SHP77 treated with DMSO at 0.1 percent for 48 hours (cell line): ENCODE measurements at regions not wholly inside any gene's neighbourhood (a gene's known extent, or its start where the extent isn't known, plus 50 kb on each side); places are given as distances from the start of the nearest gene placed in this dataset.

Experiments used
- DNase-seq: peaks from one replicate; lab custom pipeline; 2025; lab: John Stamatoyannopoulos, UW

DNA sequence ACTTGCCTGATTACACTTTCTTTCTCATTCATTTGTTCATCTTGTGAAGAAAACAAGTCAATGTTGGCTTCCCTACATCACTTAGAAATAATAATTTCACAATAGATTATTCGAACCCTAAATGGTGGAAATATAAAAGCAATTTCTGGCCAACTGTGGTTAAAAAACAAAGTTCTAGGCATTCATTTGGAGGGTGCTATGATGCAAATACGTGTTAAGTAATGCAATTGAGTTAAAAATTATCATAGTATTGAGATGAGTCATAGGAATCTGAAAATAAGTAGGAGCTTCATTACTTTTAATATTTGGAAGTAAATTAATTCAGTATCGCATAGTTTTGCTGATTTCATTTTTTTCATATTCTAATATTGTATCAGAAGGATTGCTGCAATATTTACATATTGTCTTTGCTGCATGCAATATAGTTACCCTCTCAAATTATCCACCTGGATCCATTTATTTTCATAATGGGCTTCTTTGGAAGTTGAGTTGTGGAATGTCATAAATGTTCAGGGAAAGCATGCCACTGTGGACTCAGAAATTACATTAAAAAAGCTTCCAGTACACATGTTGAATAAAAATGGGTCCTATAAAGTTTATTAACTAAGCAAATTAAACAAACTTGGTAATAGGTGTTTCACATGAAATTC lies 647.7 kb upstream of the WWC1 start:
- DNase-seq, result no peak

DNA sequence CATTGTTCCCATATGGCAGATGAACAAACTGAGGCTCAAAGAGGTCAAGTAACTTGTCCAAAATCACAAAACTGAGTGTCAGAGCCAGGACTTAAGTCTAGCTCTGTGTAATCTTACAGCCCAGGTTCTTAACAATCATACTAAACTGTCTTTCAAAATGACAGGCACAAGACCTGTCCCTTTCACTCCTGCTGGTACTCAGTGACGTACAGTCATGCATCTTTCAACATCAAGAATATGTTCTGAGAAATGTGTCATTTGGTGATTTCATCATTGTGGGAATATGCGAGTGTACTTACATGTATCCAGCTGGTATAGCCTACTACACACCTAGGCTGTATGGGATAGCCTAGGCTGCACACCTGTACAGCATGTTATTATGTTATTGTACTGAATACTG lies 646.8 kb upstream of the WWC1 start:
- DNase-seq, result no peak

DNA sequence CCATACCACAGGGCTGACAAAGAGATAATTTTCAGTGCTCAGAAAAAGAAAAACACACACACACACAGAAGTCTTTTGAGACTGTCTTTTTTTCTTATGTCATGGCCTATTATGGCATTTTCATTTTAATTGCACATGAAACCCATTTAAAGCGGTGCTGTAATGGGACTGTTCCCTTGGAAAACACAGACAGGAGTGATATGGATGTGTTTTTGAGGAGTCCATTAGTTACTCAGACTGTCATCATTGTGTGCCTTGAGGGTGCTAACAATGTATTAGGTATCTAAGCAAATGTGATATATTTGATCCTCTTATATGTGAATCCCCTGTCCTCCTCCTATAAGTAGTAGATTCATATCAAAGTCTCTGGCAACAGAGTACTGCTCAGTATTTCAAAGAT lies 642.0 kb upstream of the WWC1 start:
- no peak for DNase-seq

DNA sequence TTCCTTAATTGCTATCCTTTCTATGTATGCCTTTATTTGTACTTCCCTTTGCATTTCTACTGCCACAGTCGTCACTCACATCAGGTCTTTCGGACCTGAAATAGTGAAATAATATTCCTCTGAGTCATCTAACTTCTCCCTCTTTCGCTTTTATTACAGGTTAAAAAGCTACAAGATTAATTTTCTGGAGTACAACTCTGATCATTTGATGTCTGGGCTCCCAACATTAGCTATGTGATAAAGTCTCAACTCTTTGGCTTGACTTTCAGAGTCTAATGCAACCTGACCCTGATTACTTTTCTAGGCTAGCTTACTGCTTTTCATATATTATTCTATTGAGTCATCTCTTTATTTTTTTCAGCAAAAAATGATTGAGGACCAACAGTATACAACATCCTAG lies 638.8 kb upstream of the WWC1 start:
- DNase-seq, result no peak

DNA sequence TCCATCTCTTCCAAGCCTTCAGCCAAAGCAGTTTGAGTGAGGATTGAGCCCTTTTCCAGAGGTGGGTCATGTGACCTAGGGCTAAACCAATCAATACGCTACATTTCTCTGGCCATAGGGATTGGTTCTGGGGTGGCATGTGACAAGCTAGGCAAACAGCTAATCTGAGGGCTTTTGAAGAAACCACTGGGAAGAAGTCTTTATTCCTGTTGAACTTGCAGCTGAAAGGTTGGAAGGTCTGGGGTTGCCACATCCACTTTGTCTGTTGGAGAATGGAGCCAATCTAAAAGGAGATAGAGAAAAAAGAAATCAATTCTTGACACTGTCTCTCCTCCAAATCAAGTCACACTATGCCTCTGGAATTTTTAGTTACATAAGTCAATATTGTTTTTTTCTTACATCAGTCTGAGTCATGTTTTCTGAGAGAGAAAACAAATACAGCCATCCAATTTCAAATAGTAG lies 637.8 kb upstream of the WWC1 start:
- DNase-seq, result no peak

DNA sequence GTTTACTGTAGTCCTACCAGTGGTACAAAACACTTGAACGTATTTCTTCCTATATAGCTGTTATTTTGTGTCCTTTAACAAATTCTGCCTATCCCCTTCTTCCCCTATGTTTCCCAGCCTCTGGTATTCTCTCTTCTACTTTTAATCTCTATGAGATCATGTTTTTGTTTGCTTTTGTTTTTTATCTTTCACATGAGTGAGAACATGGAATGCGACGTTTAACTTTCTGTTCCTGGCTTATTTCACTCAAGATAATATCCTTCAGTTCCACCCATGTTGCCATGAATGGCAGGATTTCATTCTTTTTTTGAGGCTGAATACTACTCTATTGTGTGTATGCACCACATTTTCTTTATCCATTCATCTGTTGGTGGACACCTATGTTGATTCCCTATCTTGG lies 634.4 kb upstream of the WWC1 start:
- DNase-seq, result no peak

DNA sequence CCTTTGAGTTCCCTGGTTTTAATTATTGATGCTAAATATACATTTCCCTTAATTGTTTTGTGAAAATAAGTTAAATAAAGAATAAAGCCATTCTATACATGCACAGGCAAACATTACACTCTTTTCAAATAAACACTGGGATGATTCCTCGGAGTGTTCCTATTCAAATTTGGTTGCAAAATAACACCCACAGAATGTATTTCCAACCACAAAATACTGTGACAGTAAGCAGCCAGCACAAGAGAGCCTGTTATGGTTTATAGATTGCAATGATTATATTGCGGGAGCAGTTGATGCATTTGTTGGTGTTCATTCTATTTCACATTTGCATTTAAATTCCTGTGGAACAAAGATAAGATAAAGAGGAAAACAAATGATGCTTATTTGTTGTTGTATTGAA lies 632.6 kb upstream of the WWC1 start:
- no peak for DNase-seq

DNA sequence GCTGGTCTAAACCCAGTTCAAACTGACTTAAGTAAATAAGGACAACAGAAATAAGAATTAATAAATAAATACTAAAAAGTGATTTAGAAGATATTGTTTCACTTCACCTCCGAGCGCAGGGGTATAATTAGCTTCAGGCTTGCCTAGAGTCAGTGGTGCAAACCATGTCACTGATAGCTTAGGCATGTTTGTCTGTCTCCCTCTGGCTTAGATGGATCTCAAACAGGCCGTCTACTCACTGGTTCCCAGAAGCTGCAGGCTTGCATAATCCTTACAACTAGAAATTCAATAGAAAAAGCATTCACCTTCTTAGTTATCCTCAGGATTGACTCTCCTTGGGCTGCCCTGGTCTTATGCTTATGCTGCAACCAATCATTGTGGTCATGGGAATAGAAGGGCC lies 629.8 kb upstream of the WWC1 start:
- no peak for DNase-seq

DNA sequence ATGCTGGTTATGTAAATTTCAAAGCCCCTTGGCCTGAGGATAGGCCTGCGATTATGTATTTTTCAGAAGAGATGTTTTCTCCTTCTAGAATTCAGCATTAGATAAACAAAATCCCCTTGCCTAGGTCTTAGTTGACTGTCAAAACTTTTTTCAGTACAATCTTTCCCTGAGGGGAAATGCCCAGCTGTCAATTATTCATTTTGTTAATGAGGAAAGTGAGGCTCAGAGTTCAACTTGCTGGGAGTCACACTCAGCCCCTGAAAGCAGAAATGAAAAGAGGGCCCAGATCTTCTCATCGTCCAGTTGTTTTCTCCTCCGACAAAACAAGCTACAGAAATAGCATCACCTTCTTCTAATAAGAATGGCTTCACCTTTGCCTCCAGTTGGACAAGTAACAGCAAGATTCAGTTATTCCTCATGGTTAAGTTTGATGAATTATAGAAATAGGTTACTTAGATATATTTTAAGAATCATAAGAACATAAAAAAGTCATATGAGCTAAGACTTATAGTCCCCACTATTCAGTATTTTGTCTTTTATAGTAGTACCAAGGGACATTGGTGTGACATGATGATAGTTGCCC lies 627.1 kb upstream of the WWC1 start:
- DNase-seq, result no peak

DNA sequence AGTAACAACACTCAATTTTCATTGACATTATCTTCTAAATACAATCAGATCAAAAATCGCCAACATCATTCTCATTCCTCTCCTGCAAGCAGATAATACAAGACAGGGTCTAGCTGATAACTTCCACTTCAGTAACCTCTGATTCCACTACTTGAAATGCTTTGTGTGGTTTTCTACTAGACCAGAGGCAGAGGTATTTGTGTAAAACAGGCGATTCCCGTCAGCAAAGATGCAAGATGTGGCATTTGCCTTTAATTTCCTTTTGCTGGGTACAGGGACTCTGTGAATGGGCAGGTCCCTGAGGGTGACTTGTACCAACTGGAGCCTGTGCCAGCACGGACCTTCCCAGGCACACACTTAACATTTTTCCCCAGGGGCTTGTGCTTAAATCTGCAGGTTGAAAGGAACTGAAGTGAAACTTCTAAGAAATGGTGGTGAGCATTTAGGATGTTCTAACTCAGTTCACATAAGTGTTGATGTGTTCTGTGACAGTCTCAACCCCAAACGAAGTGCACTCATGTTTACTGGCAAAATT lies 625.5 kb upstream of the WWC1 start:
- no peak for DNase-seq

DNA sequence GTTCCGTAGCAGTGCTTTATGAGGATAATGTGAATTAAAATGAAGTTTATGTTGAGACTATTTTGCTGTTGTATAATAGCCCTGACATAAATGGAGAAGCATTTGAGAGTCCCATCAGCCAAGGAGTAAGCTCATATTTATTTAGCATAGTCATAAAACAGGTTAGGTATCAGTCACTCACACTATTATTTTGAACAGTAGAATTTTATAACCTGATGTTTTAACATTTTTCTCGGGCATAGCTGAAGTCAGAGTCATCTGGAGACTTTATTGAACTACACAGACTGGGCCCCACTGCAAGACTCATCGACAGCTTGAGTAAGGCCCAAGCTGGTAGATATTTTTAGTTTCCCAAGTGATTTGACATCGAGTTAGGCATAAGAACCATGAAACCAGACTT lies 620.3 kb upstream of the WWC1 start:
- DNase-seq, result no peak

DNA sequence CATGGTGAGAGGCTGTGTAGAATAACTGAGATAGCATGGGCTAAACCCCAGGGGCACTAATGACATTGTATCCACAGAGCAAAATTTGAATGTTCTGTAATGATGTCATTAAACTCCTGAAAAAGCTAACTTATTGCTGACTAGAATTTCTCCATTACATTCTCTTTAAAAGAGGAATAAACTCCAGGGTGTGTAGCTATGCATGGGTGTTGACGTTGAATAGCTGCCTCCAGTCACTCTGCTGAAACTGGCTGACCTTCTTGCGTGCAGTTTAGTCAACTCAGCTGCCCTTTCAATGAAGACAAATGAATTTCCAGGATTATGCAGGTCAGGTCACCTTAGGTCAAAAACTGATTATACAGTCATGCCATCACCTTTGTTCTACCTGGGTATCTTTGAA lies 617.5 kb upstream of the WWC1 start:
- no peak for DNase-seq

DNA sequence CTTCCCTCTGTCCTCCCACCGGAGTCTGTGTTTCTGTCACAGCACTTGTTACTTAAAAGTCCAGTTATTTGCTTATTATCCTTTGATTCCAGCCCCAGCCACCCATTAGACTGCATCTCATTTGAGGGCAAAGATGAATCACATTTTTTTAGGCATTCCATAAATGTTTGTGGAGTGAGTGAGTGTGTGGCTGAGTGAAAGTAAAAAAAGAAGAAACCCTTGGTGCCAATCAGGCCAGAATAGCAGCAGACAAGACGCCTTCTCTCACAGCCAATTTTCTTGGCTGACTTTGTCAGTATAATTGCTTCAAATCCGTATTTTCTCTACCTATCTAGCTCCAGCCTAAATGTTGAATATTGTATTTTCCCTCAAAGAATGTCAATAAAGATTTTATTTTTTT lies 613.0 kb upstream of the WWC1 start:
- no peak for DNase-seq

DNA sequence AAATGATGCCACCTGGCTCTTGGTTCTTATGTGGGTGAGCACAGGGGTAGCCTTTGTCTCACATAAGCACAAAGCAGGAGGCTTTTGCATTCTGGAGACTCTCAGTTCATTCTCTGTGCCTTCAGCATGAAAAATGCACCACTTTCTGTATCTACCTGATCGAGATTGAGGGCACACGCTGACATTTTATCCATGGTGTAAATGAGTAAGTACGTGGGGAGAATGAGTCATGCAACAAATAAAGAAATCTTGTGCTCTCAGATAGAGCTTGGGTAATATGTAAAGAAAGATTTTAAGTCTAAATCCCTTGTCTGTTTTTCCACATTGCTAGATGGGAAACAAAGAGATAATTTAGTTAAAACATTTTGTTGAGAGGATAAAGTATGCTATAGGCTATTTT lies 607.2 kb upstream of the WWC1 start:
- DNase-seq, result no peak

DNA sequence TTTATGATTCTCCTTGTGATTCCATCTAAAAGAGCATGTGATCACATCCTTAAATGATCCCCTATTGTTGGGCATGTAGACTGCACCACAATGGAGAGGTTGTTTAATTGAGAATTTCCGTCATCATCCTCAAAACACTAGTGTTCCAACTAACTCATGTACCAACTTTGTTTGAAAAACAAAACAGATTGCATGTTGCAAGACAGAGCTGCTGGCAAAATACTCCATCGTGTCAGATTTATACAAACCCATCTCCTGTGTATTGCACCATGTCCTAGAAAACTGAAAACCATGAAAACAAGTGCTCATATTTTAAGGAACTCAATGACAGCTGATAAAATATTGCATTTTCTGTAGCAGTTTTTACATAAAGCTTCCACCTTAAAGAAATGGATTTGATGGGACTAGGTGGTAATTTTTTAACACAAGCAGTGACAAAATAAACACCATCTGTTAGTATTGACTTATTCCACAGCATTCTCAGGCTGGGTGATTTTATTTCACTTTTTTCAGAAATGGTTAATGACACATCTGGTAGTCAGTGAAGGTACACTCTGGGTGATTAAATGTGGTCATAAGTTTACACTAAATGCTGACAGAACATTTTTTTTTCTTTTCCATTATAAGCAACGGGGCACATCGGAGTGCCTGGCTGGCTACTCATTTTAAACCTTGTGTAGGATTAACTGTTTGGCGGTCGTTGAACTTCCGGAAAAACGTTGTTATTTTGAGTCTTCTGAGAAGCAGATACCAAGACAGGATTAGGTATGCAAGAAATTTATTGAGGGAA lies 602.9 kb upstream of the WWC1 start:
- no peak for DNase-seq

DNA sequence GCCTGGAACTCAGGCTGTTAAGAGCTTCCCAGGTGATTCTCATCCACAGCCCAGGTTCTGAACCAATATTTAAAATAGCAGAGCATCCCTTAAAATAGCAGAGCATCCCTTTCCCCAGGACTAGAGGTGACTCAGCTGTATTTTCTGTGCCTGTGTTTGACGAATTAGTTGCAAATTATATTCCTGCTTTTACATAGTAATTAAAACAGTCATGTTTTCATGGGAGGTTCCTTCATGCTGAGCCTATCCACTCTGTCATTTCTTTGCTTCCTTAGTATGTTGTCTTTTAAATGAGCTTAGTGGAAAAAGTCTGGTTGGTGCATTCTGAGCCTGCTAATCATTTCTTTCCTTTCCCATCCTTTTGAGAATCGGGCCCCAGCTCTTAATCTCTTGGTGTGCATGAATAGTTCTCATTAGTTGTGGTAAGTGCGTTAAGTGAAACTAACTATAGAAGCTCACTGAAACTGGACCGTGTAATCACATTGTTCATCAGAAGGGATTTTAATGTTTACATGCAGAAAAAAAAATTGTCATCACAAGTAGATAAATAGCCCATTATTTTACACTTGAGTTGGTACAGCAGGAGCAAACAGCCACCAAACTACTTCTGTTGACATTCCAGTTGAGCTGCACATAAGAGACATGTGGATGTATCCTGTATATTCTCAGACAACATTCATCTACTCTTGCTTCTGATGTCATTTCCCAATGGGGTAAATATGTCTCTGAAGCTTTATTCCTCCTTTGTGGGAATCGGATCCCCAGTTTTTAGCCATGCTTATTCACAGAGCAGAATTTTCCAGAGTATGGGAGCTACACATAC lies 596.9 kb upstream of the WWC1 start:
- DNase-seq, result no peak

DNA sequence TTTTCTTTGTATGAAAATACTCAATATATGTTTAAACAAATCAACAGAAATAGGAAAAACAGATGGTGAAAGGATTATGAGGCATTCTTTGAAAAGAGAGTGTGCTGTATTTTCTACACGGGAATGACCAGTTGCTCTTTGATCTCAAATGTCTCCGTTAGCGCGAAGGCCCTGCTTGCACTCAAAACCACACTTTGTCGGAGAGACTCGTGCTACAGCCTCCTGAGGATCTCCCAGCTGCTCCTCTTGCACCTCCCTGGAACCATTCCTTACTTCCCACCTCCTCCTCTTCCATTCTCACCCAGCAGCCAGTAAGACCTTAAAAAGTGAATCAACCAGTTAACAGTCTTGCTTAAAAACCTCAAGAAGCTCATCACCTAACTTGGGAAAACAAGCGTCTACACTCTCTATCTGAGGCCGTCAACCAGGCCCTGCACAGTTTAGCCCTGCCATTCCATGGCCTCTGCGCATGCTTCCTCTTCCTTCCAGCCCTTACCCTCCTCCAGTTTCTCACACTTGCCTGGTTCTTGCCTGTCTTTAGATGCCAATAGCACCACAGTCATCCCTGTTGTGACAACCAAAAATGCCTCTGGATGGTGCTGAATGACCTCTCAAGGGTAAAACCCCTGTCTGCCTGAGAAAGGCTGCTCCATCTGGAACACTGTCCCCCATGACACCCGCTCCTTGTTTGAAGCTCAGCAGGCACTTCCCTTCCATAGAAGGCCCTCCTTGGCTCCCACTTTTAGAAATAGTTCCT lies 594.7 kb upstream of the WWC1 start:
- no peak for DNase-seq

DNA sequence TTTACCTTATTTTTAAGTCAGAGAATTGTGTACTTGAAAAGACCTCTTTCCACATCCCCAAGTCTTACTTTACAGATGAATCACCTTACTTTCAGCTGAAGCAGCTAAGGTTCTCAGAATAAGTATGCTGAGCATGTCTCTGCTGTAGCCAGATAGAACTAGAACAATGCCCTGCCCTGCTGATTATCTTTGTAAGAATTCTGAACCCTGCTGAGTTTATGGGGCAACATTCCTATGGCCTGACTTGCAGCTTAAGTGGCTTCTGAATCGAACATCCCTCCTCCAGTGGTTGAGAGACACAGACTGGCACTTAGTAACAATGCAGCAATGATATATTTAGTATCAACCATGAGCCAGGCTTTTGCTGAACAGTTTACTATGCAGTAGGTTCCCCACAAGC lies 592.0 kb upstream of the WWC1 start:
- no peak for DNase-seq

DNA sequence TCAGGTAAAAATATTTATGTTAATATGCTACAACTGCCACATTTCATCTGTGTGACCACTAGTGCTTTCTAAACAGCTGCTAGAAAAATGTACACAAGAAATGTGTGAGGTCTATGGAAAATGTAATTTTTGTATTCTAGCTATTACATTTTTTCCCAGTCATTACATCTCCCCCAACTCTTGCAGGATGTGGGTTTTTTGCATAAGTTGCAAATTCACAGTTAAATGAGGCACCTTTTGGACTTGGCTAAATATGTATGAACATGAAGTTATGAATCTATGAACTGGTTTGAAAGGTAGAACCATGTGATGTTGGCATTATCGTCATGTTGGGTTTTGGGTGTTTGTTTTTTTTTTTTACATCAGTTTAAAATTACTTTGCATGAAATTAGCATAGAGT lies 590.4 kb upstream of the WWC1 start:
- DNase-seq, result no peak

DNA sequence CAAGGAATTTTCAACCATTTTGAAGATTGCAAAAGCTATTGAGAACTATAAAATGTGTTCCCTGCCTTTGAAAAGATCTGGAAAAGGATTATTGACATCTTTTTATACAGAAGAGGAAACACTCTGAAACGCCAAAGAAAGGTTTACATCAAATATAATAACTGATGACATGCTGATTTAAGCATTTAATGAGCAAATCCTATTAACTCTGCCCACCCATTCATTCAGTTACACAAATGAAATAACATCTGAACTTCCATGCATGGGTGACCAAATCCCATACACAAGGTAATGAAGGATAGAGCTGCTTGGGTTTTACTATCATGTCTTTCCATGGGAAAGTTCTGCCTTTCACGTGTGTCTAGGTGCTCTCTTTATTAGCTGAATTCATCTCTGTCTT lies 589.4 kb upstream of the WWC1 start:
- DNase-seq, result no peak

DNA sequence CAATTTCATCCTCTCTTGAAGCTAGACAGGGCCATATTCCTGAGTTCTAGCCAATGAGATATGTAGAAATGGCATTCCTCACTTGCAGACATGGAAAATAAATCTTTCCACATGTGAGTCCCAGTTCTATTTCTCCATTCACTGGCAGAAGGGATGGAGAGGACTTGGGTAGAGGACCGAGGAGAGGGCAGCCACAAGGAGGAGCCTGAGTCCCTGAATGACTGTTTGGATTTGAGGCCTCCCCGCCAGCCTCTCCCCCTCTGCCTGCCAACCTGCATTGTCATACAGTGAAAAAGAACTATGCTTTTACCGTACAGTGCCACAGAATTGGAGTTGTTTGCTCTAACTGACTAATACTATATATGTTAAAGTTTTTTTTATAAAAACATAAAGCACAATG lies 583.0 kb upstream of the WWC1 start:
- DNase-seq, result no peak

DNA sequence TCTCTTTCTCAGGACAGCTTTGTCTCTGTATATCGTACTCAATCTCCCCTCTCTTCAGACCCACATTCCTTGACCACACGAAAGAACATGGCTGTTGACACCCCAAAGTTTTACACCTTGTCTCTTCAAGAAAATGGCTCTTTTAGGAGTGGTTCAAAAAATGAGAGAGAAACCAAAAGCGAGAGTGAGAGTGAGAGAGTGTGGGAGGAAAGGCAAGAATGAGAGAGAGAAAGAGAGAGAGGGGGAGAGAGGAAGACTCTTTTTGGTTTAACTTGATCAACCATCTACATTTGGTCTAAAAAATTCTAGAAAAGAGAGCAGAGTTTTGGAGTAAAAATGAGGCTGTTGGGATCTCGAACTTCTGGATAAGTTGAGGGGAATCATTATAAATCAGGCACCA lies 581.8 kb upstream of the WWC1 start:
- DNase-seq, result no peak
